ENCODE measurements at regions not wholly inside any gene's neighbourhood (a gene's known extent, or its start where the extent isn't known, plus 50 kb on each side); places are given as distances from the start of the nearest gene placed in this dataset.
A peak's percentile ranks its signal among the peaks of the same experiment; 100 is the strongest.
"Not testable (repeated sequence)": the region's sequence is repeated elsewhere in the genome, so short reads cannot be mapped to it uniquely, and the experiment has no call there.

DNA sequence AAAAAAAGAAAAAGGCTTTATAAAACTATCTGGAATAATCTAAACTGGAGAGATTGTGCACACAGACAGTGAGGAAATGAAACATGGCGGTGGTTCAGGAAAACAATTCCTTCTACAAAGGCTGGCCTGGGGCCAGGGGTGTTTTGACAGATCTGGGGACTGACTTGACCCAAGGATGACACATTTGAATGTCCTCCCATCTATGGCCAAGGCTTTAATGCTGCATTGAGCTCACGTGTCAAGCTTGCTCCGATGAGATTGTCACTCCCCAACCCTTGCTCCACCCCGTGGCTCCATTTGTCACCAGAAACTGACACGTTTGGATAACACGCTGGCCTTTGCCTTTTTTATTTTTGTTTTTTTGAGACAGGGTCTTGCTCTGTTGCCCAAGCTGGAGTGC lies 156.1 kb downstream of the ZFP64 start:
- BruUV-seq (replicated peaks): no TSS peak
- Histone ChIP-seq H3K9me3 (ENCODE audit: low read length) (no peaks in the 10 kb centered on the region), H3K79me2 (ENCODE audit: insufficient read depth, low read depth, low read length) (no peaks in the 10 kb centered on the region), H2AFZ (ENCODE audit: low read length) (no peak overlapping the region), H3K4me3 (ENCODE audit: low read depth, low read length, poor library complexity, severe bottlenecking) (no peak overlapping the region), H3K4me1 (ENCODE audit: insufficient read depth, low read length, poor library complexity, severe bottlenecking) (no peaks in the 10 kb centered on the region), H4K20me1 (ENCODE audit: insufficient read depth, low read length) (no peaks in the 10 kb centered on the region), H3K4me2 (ENCODE audit: low read length) (no peak overlapping the region), H3K9me2 (ENCODE audit: insufficient read depth, low read length) (no peaks in the 10 kb centered on the region), H3K27ac (ENCODE audit: low read depth, low read length, poor library complexity, severe bottlenecking) (no peak overlapping the region), H3K36me3 (ENCODE audit: insufficient read depth, low read length) (no peaks in the 10 kb centered on the region)
- CTCF ChIA-PET (ENCODE audit: unreplicated experiment): no interaction called here
- no peak for DNase-seq (ENCODE audit: low spot score)
- POLR2A ChIA-PET: no interaction called here
- intact Hi-C loops (cut with micrococcal nuclease; ENCODE audit: unreplicated experiment): no loop called here
- TF ChIP-seq, protein P1, sequence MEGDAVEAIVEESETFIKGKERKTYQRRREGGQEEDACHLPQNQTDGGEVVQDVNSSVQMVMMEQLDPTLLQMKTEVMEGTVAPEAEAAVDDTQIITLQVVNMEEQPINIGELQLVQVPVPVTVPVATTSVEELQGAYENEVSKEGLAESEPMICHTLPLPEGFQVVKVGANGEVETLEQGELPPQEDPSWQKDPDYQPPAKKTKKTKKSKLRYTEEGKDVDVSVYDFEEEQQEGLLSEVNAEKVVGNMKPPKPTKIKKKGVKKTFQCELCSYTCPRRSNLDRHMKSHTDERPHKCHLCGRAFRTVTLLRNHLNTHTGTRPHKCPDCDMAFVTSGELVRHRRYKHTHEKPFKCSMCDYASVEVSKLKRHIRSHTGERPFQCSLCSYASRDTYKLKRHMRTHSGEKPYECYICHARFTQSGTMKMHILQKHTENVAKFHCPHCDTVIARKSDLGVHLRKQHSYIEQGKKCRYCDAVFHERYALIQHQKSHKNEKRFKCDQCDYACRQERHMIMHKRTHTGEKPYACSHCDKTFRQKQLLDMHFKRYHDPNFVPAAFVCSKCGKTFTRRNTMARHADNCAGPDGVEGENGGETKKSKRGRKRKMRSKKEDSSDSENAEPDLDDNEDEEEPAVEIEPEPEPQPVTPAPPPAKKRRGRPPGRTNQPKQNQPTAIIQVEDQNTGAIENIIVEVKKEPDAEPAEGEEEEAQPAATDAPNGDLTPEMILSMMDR (conservative IDR thresholded peaks at IDR 0.05; ENCODE audit: low read length): no peak
- TF ChIP-seq EZH2phosphoT487 (IDR thresholded peaks at IDR 0.05; ENCODE audit: borderline replicate concordance, low read depth, low read length): no peak

DNA sequence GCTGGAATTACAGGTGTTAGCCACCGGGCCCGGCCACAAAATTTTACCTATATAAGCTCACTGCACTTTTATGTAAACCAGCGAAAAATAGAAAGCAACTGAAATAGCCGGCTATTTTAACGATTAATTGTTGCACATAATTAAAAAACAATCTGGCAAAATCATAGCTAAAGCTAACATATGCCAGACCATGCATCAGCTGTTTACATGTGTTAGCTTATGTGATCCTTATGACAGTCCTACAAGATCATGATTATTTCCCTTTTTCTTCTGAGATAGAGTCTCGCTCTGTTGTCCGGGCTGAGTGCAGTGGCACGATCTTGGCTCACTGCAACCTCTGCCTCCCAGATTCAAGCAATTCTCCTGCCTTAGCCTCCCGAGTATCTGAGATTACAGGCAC lies 157.0 kb downstream of the ZFP64 start:
- Histone ChIP-seq H3K4me2 (ENCODE audit: low read length) (no peak overlapping the region), H3K4me3 (ENCODE audit: low read depth, low read length, poor library complexity, severe bottlenecking) (no peak overlapping the region), H3K36me3 (ENCODE audit: insufficient read depth, low read length) (no peaks in the 10 kb centered on the region), H2AFZ (ENCODE audit: low read length) (no peak overlapping the region), H3K4me1 (ENCODE audit: insufficient read depth, low read length, poor library complexity, severe bottlenecking) (no peaks in the 10 kb centered on the region), H4K20me1 (ENCODE audit: insufficient read depth, low read length) (no peaks in the 10 kb centered on the region), H3K9me3 (ENCODE audit: low read length) (no peaks in the 10 kb centered on the region), H3K27ac (ENCODE audit: low read depth, low read length, poor library complexity, severe bottlenecking) (no peak overlapping the region), H3K79me2 (ENCODE audit: insufficient read depth, low read depth, low read length) (no peaks in the 10 kb centered on the region), H3K9me2 (ENCODE audit: insufficient read depth, low read length) (no peaks in the 10 kb centered on the region)
- BruUV-seq (replicated peaks): no TSS peak
- no peak for TF ChIP-seq EZH2phosphoT487 (IDR thresholded peaks at IDR 0.05; ENCODE audit: borderline replicate concordance, low read depth, low read length)
- TF ChIP-seq, protein P1 (conservative IDR thresholded peaks at IDR 0.05; ENCODE audit: low read length): no peak
- ChIA-PET CTCF (ENCODE audit: unreplicated experiment) (no interaction called here), POLR2A (no interaction called here)
- intact Hi-C loops (cut with micrococcal nuclease; ENCODE audit: unreplicated experiment): no loop called here
- DNase-seq (ENCODE audit: low spot score): no peak

DNA sequence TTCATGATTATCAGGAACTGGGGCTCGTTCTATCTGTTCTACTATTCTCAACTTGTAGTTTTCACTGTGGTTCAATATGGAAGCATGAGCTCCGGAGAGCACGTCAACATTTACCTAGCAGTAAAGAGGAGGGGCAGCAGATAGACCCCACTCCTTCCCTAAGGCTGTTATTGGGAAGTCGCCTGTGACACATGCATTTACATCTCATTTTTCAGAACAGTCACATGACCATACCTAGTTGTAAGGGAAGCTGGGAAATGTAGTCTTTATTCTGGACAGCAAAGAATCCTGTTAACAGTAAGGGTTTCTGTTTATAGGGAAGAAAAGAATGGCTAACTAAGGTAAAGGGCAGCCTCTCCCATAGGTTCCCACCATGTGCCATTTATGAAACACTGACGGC lies 158.3 kb downstream of the ZFP64 start:
- Histone ChIP-seq H3K4me3 (ENCODE audit: low read depth, low read length, poor library complexity, severe bottlenecking) (no peak overlapping the region), H3K4me1 (ENCODE audit: insufficient read depth, low read length, poor library complexity, severe bottlenecking) (no peaks in the 10 kb centered on the region), H3K9me2 (ENCODE audit: insufficient read depth, low read length) (no peaks in the 10 kb centered on the region), H4K20me1 (ENCODE audit: insufficient read depth, low read length) (no peaks in the 10 kb centered on the region), H3K79me2 (ENCODE audit: insufficient read depth, low read depth, low read length) (no peaks in the 10 kb centered on the region), H3K4me2 (ENCODE audit: low read length) (no peak overlapping the region), H3K36me3 (ENCODE audit: insufficient read depth, low read length) (no peaks in the 10 kb centered on the region), H3K9me3 (ENCODE audit: low read length) (no peaks in the 10 kb centered on the region), H2AFZ (ENCODE audit: low read length) (peak overlapping the region; percentile 26; the same call in 1 of the 2 replicates), H3K27ac (ENCODE audit: low read depth, low read length, poor library complexity, severe bottlenecking) (no peak overlapping the region)
- no peak for TF ChIP-seq EZH2phosphoT487 (IDR thresholded peaks at IDR 0.05; ENCODE audit: borderline replicate concordance, low read depth, low read length)
- TF ChIP-seq, protein P1 (conservative IDR thresholded peaks at IDR 0.05; ENCODE audit: low read length): no peak
- intact Hi-C loops (cut with micrococcal nuclease; ENCODE audit: unreplicated experiment): no loop called here
- BruUV-seq (replicated peaks): no TSS peak
- ChIA-PET CTCF (ENCODE audit: unreplicated experiment) (no interaction called here), POLR2A (no interaction called here)
- DNase-seq (ENCODE audit: low spot score): no peak

DNA sequence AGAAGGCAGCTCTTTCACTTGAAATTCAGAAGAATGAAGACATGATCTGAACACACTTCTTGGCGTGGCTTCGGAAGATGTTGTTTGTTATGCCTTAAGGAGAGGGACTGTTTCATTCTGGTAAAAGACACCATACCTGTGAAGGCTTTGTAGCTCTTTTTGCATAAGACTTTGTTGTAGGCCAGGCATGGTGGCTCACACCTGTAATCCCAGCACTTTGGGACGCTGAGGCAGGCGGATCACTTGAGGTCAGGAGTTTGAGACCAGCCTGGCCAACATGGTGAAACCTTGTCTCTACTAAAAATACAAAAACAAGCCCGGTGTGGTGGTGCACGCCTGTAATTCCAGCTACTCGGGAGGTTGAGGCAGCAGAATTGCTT lies 159.3 kb downstream of the ZFP64 start:
- H3K4me1 ChIP-seq (ENCODE audit: insufficient read depth, low read length, poor library complexity, severe bottlenecking); H3K4me2 ChIP-seq (ENCODE audit: low read length); CTCF ChIA-PET (ENCODE audit: unreplicated experiment); H3K79me2 ChIP-seq (ENCODE audit: insufficient read depth, low read depth, low read length); POLR2A ChIA-PET; DNase-seq (ENCODE audit: low spot score); H3K4me3 ChIP-seq (ENCODE audit: low read depth, low read length, poor library complexity, severe bottlenecking); H4K20me1 ChIP-seq (ENCODE audit: insufficient read depth, low read length); H3K9me2 ChIP-seq (ENCODE audit: insufficient read depth, low read length); intact Hi-C loops (cut with micrococcal nuclease; ENCODE audit: unreplicated experiment); H3K36me3 ChIP-seq (ENCODE audit: insufficient read depth, low read length); BruUV-seq (replicated peaks); H3K27ac ChIP-seq (ENCODE audit: low read depth, low read length, poor library complexity, severe bottlenecking); H2AFZ ChIP-seq (ENCODE audit: low read length); H3K9me3 ChIP-seq (ENCODE audit: low read length): not testable (repeated sequence)
